Tibial nerve (tissue), 4 donors: ENCODE measurements at regions not wholly inside any gene's neighbourhood (a gene's known extent, or its start where the extent isn't known, plus 50 kb on each side); places are given as distances from the start of the nearest gene placed in this dataset.

ENCODE experiments used
- DNase-seq, 2 donors: peaks; one replicate each; pipeline ENCODE4 v3.0.0-alpha.2; 2019; ENCODE audit warnings: low spot score in 2 of 2
- H3K27ac ChIP-seq, 4 donors: fragments of 200-600 bp; sonication (generic) in 3 of 4; one replicate each; pipeline ENCODE4 v1.5.1; 2017 to 2019; ENCODE audit warnings: mild to moderate bottlenecking in 1 of 4
- H3K27me3 ChIP-seq, 2 donors: fragments of 200-600 bp; sonication (generic) in 1 of 2; one replicate each; pipeline versions ENCODE4 v1.5.1 to v1.6.0; 2017 to 2019
- H3K36me3 ChIP-seq, 3 donors: fragments of 200-600 bp; sonication (generic); one replicate each; pipeline ENCODE4 v1.5.1; 2018 to 2019
- H3K4me1 ChIP-seq, 4 donors: fragments of 200-600 bp; sonication (generic) in 3 of 4; one replicate each; pipeline ENCODE4 v1.5.1; 2017 to 2019
- H3K4me3 ChIP-seq, 4 donors: fragments of 200-600 bp; sonication (generic) in 3 of 4; one replicate each; pipeline ENCODE4 v1.5.1; 2017 to 2019; ENCODE audit warnings: mild to moderate bottlenecking in 1 of 4, moderate library complexity in 1 of 4
- H3K9me3 ChIP-seq, 4 donors: fragments of 200-600 bp; sonication (generic) in 3 of 4; one replicate each; pipeline ENCODE4 v1.5.1; 2017 to 2019
- EP300 ChIP-seq, 2 donors: sonication (generic); formaldehyde crosslinking; IDR thresholded peaks; one replicate each; pipeline ENCODE4 v1.6.1; 2017; ENCODE audit warnings: antibody characterized with exemption in 2 of 2, mild to moderate bottlenecking in 1 of 2
- POLR2A ChIP-seq, 2 donors: fragments of 450-650 bp; IDR thresholded peaks; one replicate each; pipeline ENCODE4 v1.6.1; 2017; ENCODE audit warnings: antibody characterized with exemption in 2 of 2, mild to moderate bottlenecking in 2 of 2, moderate library complexity in 2 of 2
- WGBS, 2 donors: methylation state at CpG; one replicate each; pipeline ENCODE4 v1.1.5; 2018; 5-methylcytosine and 5-hydroxymethylcytosine counted together
- TF ChIP-seq, protein P1 (sequence below), 5 experiments: fragments of 200-600 bp in 3 of 5; fragments of 450-650 bp in 2 of 5; sonication (generic) in 3 of 5; IDR thresholded peaks; one replicate each; pipeline ENCODE4 v1.5.1; 2016 to 2019; ENCODE audit warnings: antibody characterized with exemption in 5 of 5, mild to moderate bottlenecking in 3 of 5, moderate library complexity in 2 of 5

DNA sequence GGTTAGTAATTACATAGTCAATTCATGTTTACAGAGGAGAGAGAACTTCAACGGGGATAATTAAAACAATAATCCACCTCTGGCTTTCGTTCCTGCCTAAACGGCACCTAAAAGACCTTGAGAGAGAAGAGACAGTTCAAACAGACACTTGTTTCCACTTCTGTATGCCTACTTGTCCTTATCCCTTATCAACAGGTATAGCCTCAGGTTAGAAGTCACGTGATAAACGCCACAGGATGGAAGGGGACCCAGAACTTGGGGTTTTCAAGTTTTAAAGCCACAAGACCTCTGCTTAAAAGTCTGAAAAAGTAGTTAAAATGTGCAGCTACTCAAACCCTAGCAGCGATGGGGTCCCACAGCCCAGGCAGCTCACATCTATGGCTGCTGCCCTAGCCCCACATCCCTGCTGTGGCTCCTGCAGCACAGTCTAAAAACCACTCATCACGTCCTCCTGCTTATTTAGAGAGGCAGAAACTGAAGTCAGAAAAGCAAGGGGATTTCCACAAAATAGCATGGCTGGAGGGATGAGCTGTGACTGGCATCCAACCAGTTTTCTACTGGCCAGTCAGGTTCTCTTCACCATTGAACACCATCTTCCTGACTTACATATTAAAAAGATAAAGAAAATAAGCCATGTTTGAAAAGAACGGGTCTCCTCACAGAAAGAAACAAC, 51.2 kb upstream of the SEC16B start:
- Histone ChIP-seq H3K36me3 (peaks cover 0 to 93% (median 0%) of the 10 kb centered on the region in 3 donors), H3K4me3 (no peak overlapping the region), H3K27me3 (no peaks in the 10 kb centered on the region), H3K4me1 (no peaks in the 10 kb centered on the region), H3K27ac (no peak overlapping the region), H3K9me3 (peaks cover 0 to 9% (median 0%) of the 10 kb centered on the region in 4 donors)
- DNase-seq, result no peak
- TF ChIP-seq, protein P1, sequence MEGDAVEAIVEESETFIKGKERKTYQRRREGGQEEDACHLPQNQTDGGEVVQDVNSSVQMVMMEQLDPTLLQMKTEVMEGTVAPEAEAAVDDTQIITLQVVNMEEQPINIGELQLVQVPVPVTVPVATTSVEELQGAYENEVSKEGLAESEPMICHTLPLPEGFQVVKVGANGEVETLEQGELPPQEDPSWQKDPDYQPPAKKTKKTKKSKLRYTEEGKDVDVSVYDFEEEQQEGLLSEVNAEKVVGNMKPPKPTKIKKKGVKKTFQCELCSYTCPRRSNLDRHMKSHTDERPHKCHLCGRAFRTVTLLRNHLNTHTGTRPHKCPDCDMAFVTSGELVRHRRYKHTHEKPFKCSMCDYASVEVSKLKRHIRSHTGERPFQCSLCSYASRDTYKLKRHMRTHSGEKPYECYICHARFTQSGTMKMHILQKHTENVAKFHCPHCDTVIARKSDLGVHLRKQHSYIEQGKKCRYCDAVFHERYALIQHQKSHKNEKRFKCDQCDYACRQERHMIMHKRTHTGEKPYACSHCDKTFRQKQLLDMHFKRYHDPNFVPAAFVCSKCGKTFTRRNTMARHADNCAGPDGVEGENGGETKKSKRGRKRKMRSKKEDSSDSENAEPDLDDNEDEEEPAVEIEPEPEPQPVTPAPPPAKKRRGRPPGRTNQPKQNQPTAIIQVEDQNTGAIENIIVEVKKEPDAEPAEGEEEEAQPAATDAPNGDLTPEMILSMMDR (IDR thresholded peaks at IDR 0.05), result no peak
- TF ChIP-seq POLR2A (IDR thresholded peaks at IDR 0.05), result no peak
- no peak for TF ChIP-seq EP300 (IDR thresholded peaks at IDR 0.05)
- WGBS, 2 donors, result 76 to 78% methylated on average over 8 of the region's 8 CpGs

DNA sequence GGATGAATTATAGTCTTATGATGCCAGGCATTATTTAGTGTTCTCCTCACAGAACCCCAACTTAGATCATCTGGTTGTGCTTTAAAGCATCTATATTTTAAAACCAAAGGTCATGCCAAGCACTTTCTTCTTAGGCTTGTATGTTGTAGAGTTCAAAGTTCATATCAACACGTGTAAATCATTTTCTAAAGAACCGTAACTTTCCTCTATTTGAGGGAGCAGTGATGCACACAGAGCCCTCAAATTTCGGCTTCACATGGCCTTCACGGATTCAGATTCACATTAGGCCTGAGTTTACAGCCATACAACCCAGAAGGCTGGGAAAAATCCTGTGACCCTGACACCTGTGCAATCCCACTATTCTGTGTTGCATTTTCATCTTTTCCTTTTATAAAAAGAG, 52.1 kb upstream of the SEC16B start:
- Histone ChIP-seq H3K36me3 (peaks cover 0 to 91% (median 0%) of the 10 kb centered on the region in 3 donors), H3K4me1 (no peaks in the 10 kb centered on the region), H3K27me3 (no peaks in the 10 kb centered on the region), H3K27ac (no peak overlapping the region), H3K9me3 (peaks cover 0 to 9% (median 0%) of the 10 kb centered on the region in 4 donors), H3K4me3 (no peak overlapping the region)
- no peak for DNase-seq
- TF ChIP-seq, protein P1 (IDR thresholded peaks at IDR 0.05), result no peak
- WGBS, 2 donors, result 72 to 79% methylated on average over 4 of the region's 4 CpGs

DNA sequence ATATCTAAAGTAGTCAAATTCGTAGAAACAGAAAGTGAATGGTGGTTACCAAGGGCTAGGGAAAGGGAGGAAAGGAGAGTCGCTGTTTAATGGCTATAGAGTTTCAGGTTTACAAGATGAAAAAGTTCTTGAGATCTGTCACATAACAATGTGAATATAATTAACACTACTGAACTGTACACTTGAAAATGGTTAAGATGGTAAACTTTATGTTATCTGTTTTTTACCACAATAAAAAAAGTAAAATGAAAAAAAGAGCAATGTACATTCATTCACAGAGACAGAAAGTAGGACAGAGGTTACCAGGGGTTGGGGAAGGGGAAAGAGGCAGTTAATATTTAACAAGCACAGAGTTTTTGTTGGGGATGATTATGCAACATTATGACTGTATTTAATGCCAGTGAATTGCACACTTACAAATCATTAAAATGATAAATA, 53.3 kb upstream of the SEC16B start:
- Histone ChIP-seq H3K9me3 (peaks cover 0 to under 1% (median 0%) of the 10 kb centered on the region in 4 donors), H3K36me3 (peaks cover 0 to 82% (median 0%) of the 10 kb centered on the region in 3 donors), H3K4me1 (no peaks in the 10 kb centered on the region), H3K4me3 (no peak overlapping the region), H3K27ac (no peak overlapping the region), H3K27me3 (no peaks in the 10 kb centered on the region)
- TF ChIP-seq EP300 (IDR thresholded peaks at IDR 0.05) (no peak), POLR2A (IDR thresholded peaks at IDR 0.05) (no peak)
- TF ChIP-seq, protein P1 (IDR thresholded peaks at IDR 0.05), result no peak
- 89 to 92% methylated on average over 2 of the region's 2 CpGs for WGBS, 2 donors
- DNase-seq, result no peak

- H3K36me3 ChIP-seq, result peaks cover 0 to 69% (median 0%) of the 10 kb centered on the region in 3 donors
- TF ChIP-seq EP300 (IDR thresholded peaks at IDR 0.05) (no peak), POLR2A (IDR thresholded peaks at IDR 0.05) (no peak)
- TF ChIP-seq, protein P1 (IDR thresholded peaks at IDR 0.05), result no peak
- H3K27me3 ChIP-seq, result no peaks in the 10 kb centered on the region
- H3K4me3 ChIP-seq, result no peak overlapping the region
- no peak overlapping the region for H3K27ac ChIP-seq
- no peak for DNase-seq
- no peaks in the 10 kb centered on the region for H3K9me3 ChIP-seq
- 95 to 97% methylated on average over 3 of the region's 3 CpGs for WGBS, 2 donors
- no peaks in the 10 kb centered on the region for H3K4me1 ChIP-seq
Observed at GRCh38 chr1:178024504-178024903, 54.6 kb upstream of the SEC16B start.

DNA sequence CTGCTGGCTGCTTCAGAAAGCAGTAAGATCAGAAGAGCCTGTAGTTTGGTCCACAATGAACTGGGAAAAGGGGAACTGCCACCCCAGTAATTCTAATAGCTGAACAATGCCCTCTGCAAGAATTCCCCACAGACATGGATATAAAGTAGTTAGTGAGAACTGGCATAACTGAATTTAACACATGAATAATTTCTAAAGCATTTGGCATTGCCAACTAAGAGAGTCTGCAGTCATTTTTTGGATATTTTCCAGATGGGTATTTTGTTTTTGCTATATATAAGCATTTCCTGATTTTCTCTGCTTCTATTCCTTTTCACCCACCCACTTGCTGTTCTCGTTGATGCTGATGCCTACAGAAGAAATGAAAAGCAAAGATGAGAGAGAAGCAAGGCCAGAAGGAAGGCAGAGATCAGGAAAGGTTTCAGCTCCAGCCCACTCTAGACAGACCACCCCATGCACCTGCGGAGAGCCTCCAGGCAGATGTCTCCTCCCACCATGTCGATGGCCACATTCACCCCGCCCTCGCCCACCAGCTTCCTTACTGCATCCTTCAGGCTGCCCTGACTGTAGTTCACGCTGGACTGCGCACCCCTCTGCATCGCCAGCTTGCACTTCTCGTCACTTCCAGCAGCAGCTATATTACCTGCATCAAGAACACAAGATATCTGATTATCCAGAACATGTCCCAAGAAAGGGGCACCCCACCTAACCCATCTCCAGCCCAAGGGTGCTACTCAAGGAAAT, 55.9 kb upstream of the SEC16B start:
- Histone ChIP-seq H3K27ac (no peak overlapping the region), H3K36me3 (peaks cover 0 to 65% (median 0%) of the 10 kb centered on the region in 3 donors), H3K27me3 (no peaks in the 10 kb centered on the region), H3K4me1 (no peaks in the 10 kb centered on the region), H3K4me3 (no peak overlapping the region), H3K9me3 (no peaks in the 10 kb centered on the region)
- 86 to 87% methylated on average over 9 of the region's 9 CpGs for WGBS, 2 donors
- TF ChIP-seq EP300 (IDR thresholded peaks at IDR 0.05), result no peak
- TF ChIP-seq, protein P1 (IDR thresholded peaks at IDR 0.05), result no peak
- TF ChIP-seq POLR2A (IDR thresholded peaks at IDR 0.05), result no peak
- DNase-seq, result no peak
